IPS-15b (cell line): ENCODE measurements at regions not wholly inside any gene's neighbourhood (a gene's known extent, or its start where the extent isn't known, plus 50 kb on each side); places are given as distances from the start of the nearest gene placed in this dataset.

Experiments used
- H3K27me3 ChIP-seq: one replicate; pipeline ENCODE4 v1.6.1; 2013; ENCODE audit warnings: low read length; ENCODE audit not compliant: control insufficient read depth, insufficient read depth
- H3K36me3 ChIP-seq: one replicate; pipeline ENCODE4 v1.6.1; 2013; ENCODE audit warnings: low read length; ENCODE audit not compliant: control insufficient read depth, insufficient read depth
- H3K4me1 ChIP-seq: one replicate; pipeline ENCODE4 v1.6.1; 2013; ENCODE audit warnings: mild to moderate bottlenecking, low read length; ENCODE audit not compliant: control insufficient read depth, insufficient read depth
- H3K4me3 ChIP-seq: one replicate; pipeline ENCODE4 v1.5.1; 2013; ENCODE audit warnings: low read depth, low read length
- H3K9ac ChIP-seq: one replicate; pipeline ENCODE4 v1.6.1; 2013; ENCODE audit warnings: low read depth, mild to moderate bottlenecking, low read length
- H3K9me3 ChIP-seq: one replicate; pipeline ENCODE4 v1.6.1; 2013; ENCODE audit warnings: mild to moderate bottlenecking, low read length; ENCODE audit not compliant: control insufficient read depth, insufficient read depth

DNA sequence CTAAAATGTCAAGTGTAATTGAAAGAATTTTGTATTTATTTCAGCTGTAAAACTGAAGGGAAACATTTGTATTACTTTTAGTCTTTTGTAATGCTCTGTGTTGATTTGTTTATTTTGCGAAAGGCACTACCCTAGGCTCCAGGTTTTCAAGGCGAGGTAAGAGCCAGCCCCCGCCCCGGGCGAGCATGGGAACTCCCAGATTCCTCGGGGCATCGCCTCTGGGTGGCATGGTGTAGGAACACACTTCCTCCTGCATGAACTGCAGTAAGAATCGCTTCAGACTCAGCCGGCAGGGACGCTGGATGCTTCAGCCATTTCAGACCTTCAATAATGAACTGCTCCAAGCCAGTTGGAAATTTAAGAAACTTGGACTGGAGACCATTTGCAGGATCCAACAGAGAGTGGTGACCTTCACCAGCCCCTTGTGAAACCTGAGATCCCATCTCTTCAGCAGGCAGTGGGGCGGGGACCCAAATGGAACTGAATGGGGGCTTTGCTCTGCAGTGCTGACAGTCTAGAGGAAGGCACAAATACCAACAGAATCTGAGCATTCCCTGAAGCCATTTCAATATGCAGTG, 544.3 kb upstream of the MGMT start:
- H3K36me3 ChIP-seq = no peaks in the 10 kb centered on the region
- no peaks in the 10 kb centered on the region for H3K4me1 ChIP-seq
- H3K27me3 ChIP-seq = no peaks in the 10 kb centered on the region
- no peak overlapping the region for H3K4me3 ChIP-seq
- no peaks in the 10 kb centered on the region for H3K9me3 ChIP-seq
- H3K9ac ChIP-seq = no peak overlapping the region

DNA sequence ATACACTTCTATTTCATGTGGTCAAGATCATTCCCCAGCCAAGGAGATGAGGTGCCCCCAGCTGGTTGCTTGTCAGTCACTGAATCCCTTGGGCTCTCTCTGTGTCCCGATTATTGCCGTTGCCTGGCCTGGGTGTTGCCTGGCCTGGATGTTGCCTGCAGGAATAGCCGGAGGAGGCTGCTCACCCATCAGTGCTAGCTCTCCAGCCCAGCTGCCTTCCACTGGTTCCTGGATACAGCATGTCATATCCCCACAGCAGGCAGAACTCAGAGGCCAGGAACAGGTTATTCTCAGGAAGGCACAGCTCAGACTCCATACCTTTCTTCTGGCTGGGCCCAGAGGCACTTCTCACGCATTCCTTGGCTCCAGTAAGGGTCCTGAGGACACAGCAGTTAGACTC, 542.1 kb upstream of the MGMT start:
- no peaks in the 10 kb centered on the region for H3K27me3 ChIP-seq
- no peak overlapping the region for H3K4me3 ChIP-seq
- H3K9ac ChIP-seq = no peak overlapping the region
- no peaks in the 10 kb centered on the region for H3K4me1 ChIP-seq
- H3K36me3 ChIP-seq = no peaks in the 10 kb centered on the region
- H3K9me3 ChIP-seq = no peaks in the 10 kb centered on the region

DNA sequence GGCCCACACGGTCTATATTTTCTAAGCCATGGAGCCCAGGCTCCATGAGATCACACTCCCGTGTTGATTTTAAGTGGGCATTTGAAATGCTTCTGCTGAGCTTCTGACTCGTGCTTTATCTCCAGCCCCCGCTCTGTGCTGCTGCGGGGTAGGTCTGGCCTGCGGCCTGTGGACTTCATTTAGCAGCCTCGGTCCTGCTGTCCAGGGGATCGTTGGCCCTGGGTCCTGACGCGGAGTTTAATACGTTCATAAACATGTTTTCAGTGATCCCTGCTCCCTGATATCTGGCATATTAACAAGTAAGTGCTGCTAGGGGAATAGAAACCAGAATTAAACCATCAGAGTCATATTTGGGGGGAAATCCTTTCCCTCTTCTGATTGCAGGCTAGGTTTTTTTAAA, 540.3 kb upstream of the MGMT start:
- H3K4me3 ChIP-seq = no peak overlapping the region
- H3K9ac ChIP-seq = no peak overlapping the region
- no peaks in the 10 kb centered on the region for H3K4me1 ChIP-seq
- no peaks in the 10 kb centered on the region for H3K27me3 ChIP-seq
- no peaks in the 10 kb centered on the region for H3K9me3 ChIP-seq
- H3K36me3 ChIP-seq = no peaks in the 10 kb centered on the region

DNA sequence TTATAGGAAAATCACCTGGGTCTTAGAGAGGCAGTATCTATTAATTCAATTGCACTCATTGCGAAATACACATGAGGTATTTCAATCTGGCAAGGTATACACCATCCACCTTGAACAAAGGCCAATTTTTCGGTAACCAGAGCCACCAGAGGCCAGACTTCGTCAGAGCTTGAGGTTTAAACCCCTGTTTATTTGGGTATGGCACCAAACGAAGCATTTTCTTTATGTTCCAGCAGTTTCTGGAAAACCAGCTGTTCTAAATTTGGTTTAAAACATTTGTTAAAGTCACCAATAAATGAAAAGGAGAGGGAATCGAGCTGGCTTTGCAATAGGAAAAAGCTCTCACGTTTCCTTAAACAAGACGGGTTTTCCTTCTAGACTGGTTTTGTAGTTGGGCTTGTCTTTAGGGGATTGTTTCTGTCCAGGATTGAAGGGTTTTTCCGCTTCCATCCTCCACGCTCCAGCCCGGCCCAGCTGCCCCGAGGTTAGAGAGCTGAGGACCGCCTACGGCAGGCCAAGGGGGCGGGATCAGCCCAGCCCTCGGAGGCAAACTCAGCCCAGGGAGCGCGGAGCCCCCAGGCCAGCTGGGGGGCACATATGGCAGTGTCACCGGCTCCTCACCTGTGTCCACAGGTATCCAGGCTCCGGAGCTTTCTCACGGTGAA, 539.4 kb upstream of the MGMT start:
- H3K4me3 ChIP-seq = no peak overlapping the region
- H3K36me3 ChIP-seq = no peaks in the 10 kb centered on the region
- no peaks in the 10 kb centered on the region for H3K27me3 ChIP-seq
- H3K4me1 ChIP-seq = no peaks in the 10 kb centered on the region
- no peak overlapping the region for H3K9ac ChIP-seq
- H3K9me3 ChIP-seq = no peaks in the 10 kb centered on the region

DNA sequence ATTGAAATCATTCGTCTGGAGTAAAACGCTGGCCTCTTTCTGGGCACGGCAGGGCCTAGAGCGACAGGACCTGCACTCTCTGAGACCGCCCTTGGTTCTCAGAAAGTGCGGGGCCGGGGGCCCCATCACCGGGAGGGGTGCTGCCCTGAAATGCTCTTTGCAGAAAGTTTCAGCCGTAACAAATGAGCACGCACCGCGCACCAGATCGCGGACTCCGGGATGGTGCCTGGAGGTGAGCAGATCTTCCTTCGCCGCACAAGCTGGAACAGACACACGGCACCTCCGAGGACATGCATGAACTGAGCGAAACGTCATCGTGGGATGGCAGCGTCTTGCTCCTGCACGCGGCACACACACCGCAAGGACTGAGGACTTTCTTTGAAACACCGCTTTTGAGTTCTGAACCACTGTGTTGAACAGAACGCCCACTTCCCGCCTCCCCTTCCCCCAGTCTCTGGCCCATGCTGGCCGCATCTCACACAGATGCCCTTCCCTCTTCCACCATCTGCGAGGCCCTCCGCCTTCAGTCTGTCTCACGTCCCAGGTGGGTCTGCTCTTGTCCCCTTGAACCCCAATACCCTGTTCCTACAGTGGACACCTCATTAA, 538.7 kb upstream of the MGMT start:
- no peak overlapping the region for H3K9ac ChIP-seq
- no peaks in the 10 kb centered on the region for H3K9me3 ChIP-seq
- no peaks in the 10 kb centered on the region for H3K36me3 ChIP-seq
- H3K27me3 ChIP-seq = no peaks in the 10 kb centered on the region
- H3K4me3 ChIP-seq = no peak overlapping the region
- no peaks in the 10 kb centered on the region for H3K4me1 ChIP-seq

DNA sequence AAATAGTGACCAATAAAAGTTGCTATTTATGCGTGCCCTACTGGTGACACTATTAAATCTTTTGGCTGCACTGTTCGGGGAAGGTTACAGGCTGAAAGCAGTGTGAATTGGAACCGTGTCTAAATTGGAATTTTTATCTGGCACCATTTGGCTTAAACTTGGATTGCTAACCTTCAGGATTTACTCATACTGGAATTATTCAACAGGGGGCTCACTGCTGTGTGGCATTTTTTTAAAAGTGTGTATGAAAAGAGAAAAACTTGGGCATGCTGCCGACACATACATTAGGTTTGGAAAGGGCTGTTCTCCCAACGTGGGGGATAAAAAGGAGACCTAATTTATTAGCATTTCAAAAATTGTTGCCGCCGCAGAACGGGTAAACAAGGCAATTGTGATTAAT, 537.9 kb upstream of the MGMT start:
- Histone ChIP-seq H3K9ac (no peak overlapping the region), H3K4me1 (no peaks in the 10 kb centered on the region), H3K9me3 (no peaks in the 10 kb centered on the region)

DNA sequence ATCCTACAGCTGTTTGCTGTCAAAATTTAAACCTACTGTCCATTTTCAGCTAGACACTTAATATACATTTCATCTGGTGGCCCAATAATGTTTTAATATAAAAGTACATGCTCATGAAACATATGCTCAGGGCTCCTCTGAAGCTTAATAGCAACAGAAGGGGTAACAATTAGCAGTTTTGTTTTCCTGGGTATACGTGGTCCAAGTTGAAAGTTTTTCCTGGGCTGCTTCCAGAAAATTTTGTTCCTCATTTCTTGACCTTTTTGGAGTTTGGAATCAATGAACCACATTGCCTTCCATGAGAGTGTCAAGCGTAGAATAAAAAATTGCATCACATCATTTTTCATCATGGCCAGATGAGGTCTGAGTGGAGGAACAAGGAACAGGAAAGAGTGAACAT, 537.3 kb upstream of the MGMT start:
- H3K9me3 ChIP-seq = no peaks in the 10 kb centered on the region
- no peaks in the 10 kb centered on the region for H3K27me3 ChIP-seq
- no peak overlapping the region for H3K4me3 ChIP-seq
- no peaks in the 10 kb centered on the region for H3K36me3 ChIP-seq
- H3K9ac ChIP-seq = no peak overlapping the region
- H3K4me1 ChIP-seq = no peaks in the 10 kb centered on the region

More for the DNA sequence above, 537.9 kb upstream of the MGMT start:
- no peaks in the 10 kb centered on the region for H3K27me3 ChIP-seq
- H3K4me3 ChIP-seq = no peak overlapping the region
- H3K36me3 ChIP-seq = no peaks in the 10 kb centered on the region

DNA sequence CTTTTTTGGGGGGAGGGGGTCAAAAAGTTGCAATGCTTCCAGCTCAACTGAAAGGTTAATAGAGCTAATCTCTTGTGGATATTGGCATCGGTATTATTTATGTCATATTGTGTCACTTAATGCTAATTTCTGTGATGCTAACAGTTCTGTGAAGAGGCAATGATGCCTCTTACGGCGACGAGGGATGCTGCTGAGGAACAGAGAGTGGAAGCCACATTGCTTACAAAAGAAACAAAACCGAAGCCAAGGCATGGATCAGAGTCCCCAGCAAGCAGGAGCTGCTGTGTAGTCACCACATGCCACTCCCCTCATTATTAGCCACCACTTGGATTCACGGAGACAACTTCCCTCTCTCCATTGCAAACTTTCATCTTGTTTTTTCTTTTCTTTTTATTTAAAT, 536.5 kb upstream of the MGMT start:
- no peaks in the 10 kb centered on the region for H3K27me3 ChIP-seq
- H3K9me3 ChIP-seq = no peaks in the 10 kb centered on the region
- H3K9ac ChIP-seq = no peak overlapping the region
- no peaks in the 10 kb centered on the region for H3K36me3 ChIP-seq
- H3K4me3 ChIP-seq = no peak overlapping the region
- H3K4me1 ChIP-seq = no peaks in the 10 kb centered on the region

DNA sequence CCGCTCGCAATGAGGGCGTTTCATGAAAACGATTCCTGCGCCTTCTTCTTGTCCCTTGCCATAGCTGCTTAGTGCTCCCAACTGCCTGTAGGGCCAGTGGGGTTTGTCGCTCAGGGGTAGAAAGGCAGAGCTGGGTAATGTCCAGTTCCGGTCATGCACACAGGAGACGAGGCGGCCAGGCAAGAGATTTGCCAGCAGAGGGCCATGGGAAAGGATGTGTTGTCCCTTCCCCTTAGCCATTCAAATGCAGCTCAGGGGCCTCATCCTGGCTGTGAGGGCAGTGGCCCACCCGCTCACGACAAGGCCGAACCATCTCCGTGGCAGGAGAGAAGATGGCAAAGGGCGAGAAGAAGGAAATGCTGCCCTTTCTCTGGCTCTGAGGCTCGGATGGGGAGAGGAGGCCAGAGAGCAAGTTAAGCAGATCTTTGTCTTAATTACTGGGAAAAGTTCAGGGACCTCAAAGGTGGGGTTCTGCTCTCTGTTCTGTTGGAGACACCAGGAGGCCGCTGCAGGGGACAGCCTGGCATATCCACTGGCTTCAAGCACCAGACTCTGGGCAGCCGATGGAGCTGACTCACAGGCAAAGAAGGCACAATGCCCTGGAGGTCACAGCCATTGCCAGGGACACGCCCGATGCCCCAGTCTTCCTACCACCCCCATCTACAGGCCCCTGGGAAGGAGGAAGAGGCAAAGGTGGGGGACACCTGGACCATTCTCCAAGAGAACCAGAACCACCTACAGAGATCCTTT, 534.8 kb upstream of the MGMT start:
- Histone ChIP-seq H3K9me3 (no peaks in the 10 kb centered on the region), H3K36me3 (no peaks in the 10 kb centered on the region), H3K9ac (no peak overlapping the region), H3K4me3 (no peak overlapping the region), H3K27me3 (no peaks in the 10 kb centered on the region), H3K4me1 (no peaks in the 10 kb centered on the region)

DNA sequence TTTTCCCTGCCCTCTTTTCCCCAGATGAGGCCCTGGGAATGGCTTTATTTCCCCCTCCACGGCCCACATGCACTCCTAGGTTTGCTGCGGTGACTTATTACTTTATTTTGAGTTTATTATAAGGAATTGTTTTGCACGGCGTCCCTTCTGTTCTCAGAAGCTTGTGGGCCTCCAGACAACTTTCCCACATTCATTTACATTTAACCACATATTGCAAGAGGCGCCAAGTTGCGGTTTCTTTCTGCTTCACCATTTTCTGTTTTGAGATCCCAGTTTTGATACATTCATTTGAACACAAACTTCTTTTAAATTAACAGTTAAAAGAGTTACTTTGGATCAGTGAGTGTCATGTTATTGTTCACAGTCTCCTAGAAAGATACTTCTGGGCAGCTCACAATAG, 532.5 kb upstream of the MGMT start:
- no peak overlapping the region for H3K9ac ChIP-seq
- H3K27me3 ChIP-seq = no peaks in the 10 kb centered on the region
- no peak overlapping the region for H3K4me3 ChIP-seq
- no peaks in the 10 kb centered on the region for H3K36me3 ChIP-seq
- no peaks in the 10 kb centered on the region for H3K9me3 ChIP-seq
- H3K4me1 ChIP-seq = no peaks in the 10 kb centered on the region

DNA sequence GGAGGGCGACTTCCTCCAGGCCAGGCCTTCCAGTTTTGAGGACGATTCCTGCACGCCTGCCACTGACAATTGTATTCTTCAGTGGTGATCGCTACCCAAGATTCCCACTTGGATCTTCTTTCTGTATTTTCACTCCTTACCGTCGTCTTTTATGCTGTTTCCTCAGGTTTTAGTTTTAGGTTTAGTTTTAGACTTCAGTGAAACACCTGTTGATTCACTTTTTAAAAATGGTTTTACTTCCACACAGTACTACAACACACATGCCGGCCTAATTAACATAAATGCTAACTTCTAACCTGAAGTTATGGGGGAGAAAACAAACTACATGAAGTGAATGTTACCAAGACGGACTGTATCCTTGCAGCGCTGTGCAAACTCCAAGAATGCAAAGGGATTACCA, 530.6 kb upstream of the MGMT start:
- H3K4me1 ChIP-seq = no peaks in the 10 kb centered on the region

DNA sequence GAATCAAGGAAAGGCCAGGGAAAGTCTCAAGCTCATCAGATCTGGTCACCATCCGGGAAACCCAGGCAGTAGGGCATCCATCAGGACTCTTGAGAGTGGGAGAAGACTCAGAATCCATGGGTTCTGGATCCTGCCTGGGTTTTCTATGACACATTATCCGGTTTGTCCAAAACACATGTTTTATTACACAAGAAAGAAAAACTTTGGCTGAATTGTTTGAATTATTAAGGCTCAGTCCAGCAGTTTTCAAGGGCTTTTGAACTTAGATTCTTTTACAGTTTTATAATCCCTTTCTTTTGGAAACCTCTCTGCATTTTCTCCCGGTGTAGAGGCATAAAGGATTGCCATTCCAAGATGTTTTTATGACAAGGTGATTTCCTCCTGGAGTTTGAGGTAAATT, 528.5 kb upstream of the MGMT start:
- no peaks in the 10 kb centered on the region for H3K9me3 ChIP-seq
- no peak overlapping the region for H3K9ac ChIP-seq
- no peaks in the 10 kb centered on the region for H3K27me3 ChIP-seq
- no peaks in the 10 kb centered on the region for H3K36me3 ChIP-seq
- H3K4me3 ChIP-seq = no peak overlapping the region
- no peaks in the 10 kb centered on the region for H3K4me1 ChIP-seq

More for the DNA sequence above, 530.6 kb upstream of the MGMT start:
- no peaks in the 10 kb centered on the region for H3K27me3 ChIP-seq
- no peaks in the 10 kb centered on the region for H3K36me3 ChIP-seq
- no peak overlapping the region for H3K4me3 ChIP-seq
- H3K9ac ChIP-seq = no peak overlapping the region
- H3K9me3 ChIP-seq = no peaks in the 10 kb centered on the region
